Ureter (tissue), 1 donor: ENCODE measurements at regions not wholly inside any gene's neighbourhood (a gene's known extent, or its start where the extent isn't known, plus 50 kb on each side); places are given as distances from the start of the nearest gene placed in this dataset.
"Not testable (repeated sequence)": the region's sequence is repeated elsewhere in the genome, so short reads cannot be mapped to it uniquely, and the experiment has no call there.

Experiments used
- DNase-seq: peaks from one replicate; pipeline ENCODE4 v3.0.0-alpha.2; 2020; ENCODE audit warnings: low spot score
- donor health status: DM: yes; HTN: yes; CAD: no.

- no peak for DNase-seq
These were observed 394.5 kb downstream of the SPATA31D1 start for GRCh38 chr9:82382887-82383616.

- DNase-seq = no peak
These were observed 397.1 kb downstream of the SPATA31D1 start for GRCh38 chr9:82385633-82386032.

- no peak for DNase-seq
These were observed 409.0 kb downstream of the SPATA31D1 start for GRCh38 chr9:82397534-82397933.

- DNase-seq = no peak
These were observed 415.8 kb downstream of the SPATA31D1 start for GRCh38 chr9:82404196-82404870.

GRCh38 chr9:82404881-82405280 lies 416.3 kb downstream of the SPATA31D1 start:
- no peak for DNase-seq

- no peak for DNase-seq
These were observed 418.0 kb downstream of the SPATA31D1 start for GRCh38 chr9:82406456-82407085.

GRCh38 chr9:82410306-82410705 lies 421.7 kb downstream of the SPATA31D1 start:
- no peak for DNase-seq

GRCh38 chr9:82410866-82411265 lies 422.3 kb downstream of the SPATA31D1 start:
- no peak for DNase-seq

GRCh38 chr9:82412586-82413305 lies 424.2 kb downstream of the SPATA31D1 start:
- DNase-seq = no peak

GRCh38 chr9:82417501-82417900 lies 428.9 kb downstream of the SPATA31D1 start:
- no peak for DNase-seq

GRCh38 chr9:82418334-82418733 lies 429.8 kb downstream of the SPATA31D1 start:
- no peak for DNase-seq

GRCh38 chr9:82419696-82420486 lies 431.3 kb downstream of the SPATA31D1 start:
- no peak for DNase-seq

GRCh38 chr9:82421498-82421897 lies 432.9 kb downstream of the SPATA31D1 start:
- DNase-seq = peak; percentile 58

GRCh38 chr9:82423700-82424099 lies 435.1 kb downstream of the SPATA31D1 start:
- no peak for DNase-seq

- DNase-seq = no peak
These were observed 436.1 kb downstream of the SPATA31D1 start for GRCh38 chr9:82424599-82425120.

- no peak for DNase-seq
These were observed 442.5 kb downstream of the SPATA31D1 start for GRCh38 chr9:82431121-82431520.

- not testable (repeated sequence) for DNase-seq
These were observed 444.8 kb downstream of the SPATA31D1 start for GRCh38 chr9:82433290-82433931.

- no peak for DNase-seq
These were observed 447.9 kb downstream of the SPATA31D1 start for GRCh38 chr9:82436475-82436874.

GRCh38 chr9:82437183-82437582 lies 448.6 kb downstream of the SPATA31D1 start:
- DNase-seq = not testable (repeated sequence)

GRCh38 chr9:82438581-82438980 lies 450.0 kb downstream of the SPATA31D1 start:
- DNase-seq = no peak

- DNase-seq = no peak
These were observed 454.7 kb downstream of the SPATA31D1 start for GRCh38 chr9:82443312-82443711.
